ENCODE measurements at regions not wholly inside any gene's neighbourhood (a gene's known extent, or its start where the extent isn't known, plus 50 kb on each side); places are given as distances from the start of the nearest gene placed in this dataset.

GRCh38 chr1:229037806-229038405, 233.0 kb upstream of the RAB4A start:
- FAIRE-seq, result no peak

- no peak for FAIRE-seq
These were observed 230.1 kb upstream of the RAB4A start for GRCh38 chr1:229040630-229041358.

DNA sequence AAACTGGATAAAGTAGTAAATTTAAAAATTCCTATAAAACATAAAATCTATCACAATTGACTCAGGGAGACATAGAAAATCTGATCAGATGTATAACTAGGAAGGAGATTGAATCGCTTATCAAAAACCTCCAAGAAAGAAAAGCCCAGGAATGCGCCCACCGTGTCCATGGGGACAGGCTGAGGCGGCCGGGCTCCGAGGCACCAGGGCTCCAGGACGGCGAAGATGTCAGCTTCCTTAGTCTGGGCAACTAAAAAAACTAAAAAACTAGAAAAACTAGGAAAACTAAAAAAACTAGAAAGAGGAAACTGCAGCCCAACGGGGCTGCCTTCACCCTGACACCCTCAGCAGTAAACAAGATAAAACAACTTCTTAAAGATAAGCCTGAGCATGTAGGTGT, 229.0 kb upstream of the RAB4A start:
- no peak for FAIRE-seq

GRCh38 chr1:229042482-229042881, 228.4 kb upstream of the RAB4A start:
- no peak for FAIRE-seq

- no peak for FAIRE-seq
These were observed 227.8 kb upstream of the RAB4A start for GRCh38 chr1:229043115-229043514.

DNA sequence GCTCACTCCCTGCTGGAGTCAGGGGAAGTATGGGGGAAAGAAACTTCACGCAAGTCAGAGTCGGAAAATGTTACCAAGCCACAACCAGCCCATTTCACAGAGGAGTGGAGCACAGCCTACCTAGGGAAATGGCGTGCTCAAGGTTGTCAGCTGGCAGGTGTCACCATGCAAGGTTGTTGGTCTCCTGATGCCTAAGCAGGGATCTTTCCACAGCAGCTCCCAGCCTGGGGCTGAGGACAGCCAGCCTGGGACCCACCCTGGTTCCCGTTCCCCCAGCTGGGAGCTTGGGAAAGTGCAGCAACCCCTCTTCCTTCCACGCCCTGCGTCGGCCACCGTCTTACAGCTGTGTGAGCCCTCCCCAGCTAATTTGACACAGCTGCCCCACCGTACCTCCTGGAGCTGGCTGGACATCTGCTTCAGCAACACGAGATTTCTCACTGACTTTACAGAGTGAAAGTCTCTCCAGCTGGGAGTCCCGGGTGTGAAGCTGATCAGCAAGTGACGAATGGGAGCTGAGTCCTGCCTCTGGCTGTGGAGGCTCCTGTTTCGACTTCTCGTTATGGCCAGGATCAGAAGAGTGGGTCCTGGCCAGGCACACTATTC, 224.6 kb upstream of the RAB4A start:
- no peak for FAIRE-seq

GRCh38 chr1:229047161-229047839, 223.6 kb upstream of the RAB4A start:
- no peak for FAIRE-seq

GRCh38 chr1:229047840-229048620, 222.9 kb upstream of the RAB4A start:
- no peak for FAIRE-seq

DNA sequence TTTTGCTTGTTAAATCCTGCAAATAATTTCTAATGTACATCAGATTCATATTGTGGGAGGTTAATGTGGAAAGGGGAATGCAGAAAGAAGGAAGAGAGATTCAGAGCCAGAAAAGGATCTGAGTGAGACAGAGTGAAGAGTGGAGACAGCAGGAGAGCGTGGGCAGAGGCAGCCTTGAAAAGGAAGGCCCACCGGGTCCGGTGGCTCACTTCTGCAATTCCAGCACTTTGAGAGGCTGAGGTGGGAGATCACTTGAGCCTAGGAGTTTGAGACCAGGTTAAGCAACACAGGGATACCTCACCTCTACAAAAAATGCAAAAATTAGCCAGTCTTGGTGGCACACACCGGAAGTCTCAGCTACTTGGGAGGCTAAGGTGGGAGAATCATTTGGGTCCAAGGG, 222.0 kb upstream of the RAB4A start:
- no peak for FAIRE-seq

- no peak for FAIRE-seq
These were observed 214.9 kb upstream of the RAB4A start for GRCh38 chr1:229056046-229056445.

- no peak for FAIRE-seq
These were observed 212.8 kb upstream of the RAB4A start for GRCh38 chr1:229058111-229058561.

DNA sequence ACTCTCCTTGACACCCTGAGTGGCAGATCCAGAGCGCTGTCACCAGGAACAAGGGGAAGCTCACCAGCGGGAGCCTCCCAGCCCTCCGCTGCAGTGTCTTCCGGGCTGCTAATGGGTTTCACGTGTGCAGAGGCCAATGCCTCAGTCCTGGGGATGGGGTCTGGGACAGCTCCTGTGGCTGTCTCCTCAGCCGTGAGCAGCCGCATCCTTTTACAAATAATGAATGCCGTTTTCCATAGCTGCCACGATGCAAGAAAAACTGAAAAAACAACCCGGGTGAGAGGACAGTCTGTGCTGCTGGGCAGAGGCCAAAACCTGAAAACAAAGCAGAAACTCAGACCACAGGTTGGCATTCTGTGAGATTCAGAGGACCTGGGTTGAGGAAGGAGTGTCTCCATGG, 212.2 kb upstream of the RAB4A start:
- FAIRE-seq, result no peak

GRCh38 chr1:229059671-229060539, 211.0 kb upstream of the RAB4A start:
- FAIRE-seq, result no peak

GRCh38 chr1:229062135-229062534, 208.8 kb upstream of the RAB4A start:
- no peak for FAIRE-seq

- FAIRE-seq, result no peak
These were observed 207.6 kb upstream of the RAB4A start for GRCh38 chr1:229063154-229063773.

GRCh38 chr1:229064320-229065168, 206.4 kb upstream of the RAB4A start:
- FAIRE-seq, result no peak

GRCh38 chr1:229065613-229066012, 205.3 kb upstream of the RAB4A start:
- no peak for FAIRE-seq

- no peak for FAIRE-seq
These were observed 204.3 kb upstream of the RAB4A start for GRCh38 chr1:229066591-229066990.

DNA sequence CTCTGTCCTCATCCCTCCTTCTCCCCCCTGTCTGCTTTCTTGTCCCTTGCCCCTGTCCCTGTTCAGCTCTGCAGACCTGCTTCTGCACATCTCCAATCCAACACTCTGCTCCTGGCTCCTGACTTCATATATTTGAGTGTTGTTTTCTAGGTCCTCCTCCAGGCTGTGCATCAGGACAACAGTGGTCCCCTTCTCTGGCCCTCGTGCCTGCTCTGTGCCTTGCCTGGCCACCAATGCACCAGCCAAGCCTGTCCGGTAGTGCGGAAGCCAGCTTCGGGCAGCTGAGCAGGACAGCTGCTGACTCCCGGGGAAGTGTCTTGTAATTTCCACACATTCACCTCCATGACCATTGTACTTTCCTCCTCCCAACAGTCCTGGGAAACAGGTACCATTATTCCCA, 203.4 kb upstream of the RAB4A start:
- no peak for FAIRE-seq

GRCh38 chr1:229068270-229068987, 202.5 kb upstream of the RAB4A start:
- no peak for FAIRE-seq
